Stimulated activated CD4-positive, alpha-beta T cell treated with anti-CD3 and anti-CD28 coated beads, Interleukin-15, amount 100 ng/mL, for 48 hours (primary cell): ENCODE measurements at regions not wholly inside any gene's neighbourhood (a gene's known extent, or its start where the extent isn't known, plus 50 kb on each side); places are given as distances from the start of the nearest gene placed in this dataset.
A peak's percentile ranks its signal among the peaks of the same experiment; 100 is the strongest.
"Not testable (repeated sequence)": the region's sequence is repeated elsewhere in the genome, so short reads cannot be mapped to it uniquely, and the experiment has no call there.

Experiments used
- DNase-seq, 2 donors: peaks; one replicate each; pipeline ENCODE4 v3.0.0-alpha.2; 2020; ENCODE audit warnings: low read depth in 2 of 2

DNA sequence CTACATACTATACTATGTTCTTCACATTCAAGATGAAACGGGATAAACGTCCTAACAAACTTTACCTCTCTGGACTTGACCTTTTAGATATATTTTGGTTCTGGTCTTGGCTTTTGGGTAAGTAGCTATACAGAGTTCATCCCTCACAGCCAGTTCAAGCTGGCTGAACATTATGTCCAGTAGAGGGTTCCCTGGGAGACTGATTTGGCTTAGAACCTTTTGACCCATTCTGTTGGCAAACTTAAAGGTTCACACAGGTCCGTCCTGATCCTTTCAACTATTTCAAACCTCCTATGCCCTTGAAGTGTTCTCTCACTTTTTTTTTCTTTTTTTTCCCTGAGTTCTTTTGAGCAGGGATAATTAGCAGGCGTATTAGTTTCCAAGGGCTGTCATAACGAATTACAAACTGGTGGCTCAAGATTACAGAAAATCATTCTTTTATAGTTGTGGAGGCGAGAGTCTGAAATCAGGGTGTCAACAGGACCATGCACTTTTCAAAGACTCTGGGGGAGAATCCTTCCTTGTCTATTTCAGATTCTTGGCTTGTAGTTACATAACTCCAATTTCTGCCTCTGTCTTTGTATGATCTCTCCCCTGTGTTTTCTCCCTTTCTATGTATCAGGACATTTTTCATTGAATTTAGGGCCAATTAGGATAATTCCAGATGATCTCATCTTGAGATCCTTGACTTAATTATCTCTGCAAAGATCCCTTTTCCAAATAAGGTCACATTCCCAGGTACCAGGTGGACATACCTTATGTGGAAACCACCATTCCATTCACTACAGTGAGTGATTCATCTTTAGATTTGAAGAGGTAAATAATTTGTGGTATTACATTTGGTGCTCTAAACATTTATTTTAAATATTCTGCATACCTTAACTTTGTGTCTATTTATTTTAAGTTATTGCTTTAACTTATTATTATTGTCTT lies 257.4 kb upstream of the USP25 start:
- no peak for DNase-seq

DNA sequence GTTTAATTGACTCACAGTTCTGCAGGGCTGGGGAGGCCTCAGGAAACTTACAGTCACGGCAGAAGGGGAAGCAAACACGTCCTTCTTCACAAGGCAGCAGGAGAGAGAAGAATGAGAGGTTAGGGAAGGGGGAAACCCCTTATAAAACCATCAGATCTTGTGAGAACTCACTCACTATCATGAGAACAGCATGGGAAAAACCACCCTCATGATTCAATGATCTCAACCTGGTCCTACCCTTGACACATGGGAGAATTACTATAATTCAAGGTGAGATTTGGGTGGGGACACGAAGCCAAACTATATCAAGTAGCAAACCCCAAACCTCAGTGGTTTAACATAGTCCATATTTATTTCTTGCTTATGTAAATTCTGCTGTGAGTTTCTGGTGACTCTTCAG lies 252.0 kb upstream of the USP25 start:
- not testable (repeated sequence) for DNase-seq

DNA sequence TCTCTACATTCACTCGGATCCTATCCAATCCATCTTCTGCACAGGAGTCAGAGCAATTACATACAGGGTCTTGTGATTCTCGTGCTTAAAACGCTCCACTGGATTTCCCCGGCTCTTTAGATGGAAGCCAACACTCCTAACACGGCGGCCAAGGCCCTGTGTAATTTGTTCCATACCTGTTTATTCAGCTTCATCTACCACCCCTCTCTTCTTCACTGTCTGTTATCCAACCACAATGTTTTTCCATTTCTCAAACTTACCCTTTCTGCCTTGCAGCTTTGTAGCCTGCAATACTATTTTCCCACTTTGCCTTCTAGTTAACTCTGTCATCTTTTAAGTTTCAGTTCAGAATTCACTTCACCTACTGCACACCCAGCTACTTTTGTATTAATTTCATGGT lies 249.6 kb upstream of the USP25 start:
- no peak for DNase-seq

DNA sequence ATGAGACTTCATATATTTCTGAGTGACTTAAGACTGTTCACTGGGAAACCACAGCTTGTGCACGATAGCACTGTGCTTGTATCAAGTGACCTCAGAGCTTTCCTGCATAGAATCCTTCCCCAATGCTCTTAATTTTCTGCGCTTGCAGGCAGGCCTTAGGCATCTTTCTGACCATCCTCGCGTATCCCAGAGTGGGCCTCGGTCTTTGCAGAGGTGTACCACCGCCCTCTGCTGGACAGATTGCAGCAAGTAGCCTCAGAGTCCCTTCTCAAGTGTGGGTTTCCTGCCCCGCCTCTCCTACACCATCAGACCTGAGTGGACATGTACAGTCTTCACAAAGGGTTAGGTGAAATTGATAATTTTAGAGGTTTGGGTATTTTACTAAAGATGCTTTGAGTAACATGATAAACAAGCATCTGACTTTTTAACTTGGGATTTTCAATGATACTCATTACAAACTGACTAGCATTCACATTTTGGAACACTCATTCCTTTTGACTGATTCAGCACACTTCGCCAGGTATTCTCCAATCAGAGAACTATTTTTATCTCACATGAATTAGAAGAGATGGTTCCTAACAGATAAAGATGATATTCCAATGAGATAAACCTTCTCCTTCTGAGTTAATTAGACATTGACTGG lies 246.5 kb upstream of the USP25 start:
- DNase-seq, result peak; percentile 60 to 72

DNA sequence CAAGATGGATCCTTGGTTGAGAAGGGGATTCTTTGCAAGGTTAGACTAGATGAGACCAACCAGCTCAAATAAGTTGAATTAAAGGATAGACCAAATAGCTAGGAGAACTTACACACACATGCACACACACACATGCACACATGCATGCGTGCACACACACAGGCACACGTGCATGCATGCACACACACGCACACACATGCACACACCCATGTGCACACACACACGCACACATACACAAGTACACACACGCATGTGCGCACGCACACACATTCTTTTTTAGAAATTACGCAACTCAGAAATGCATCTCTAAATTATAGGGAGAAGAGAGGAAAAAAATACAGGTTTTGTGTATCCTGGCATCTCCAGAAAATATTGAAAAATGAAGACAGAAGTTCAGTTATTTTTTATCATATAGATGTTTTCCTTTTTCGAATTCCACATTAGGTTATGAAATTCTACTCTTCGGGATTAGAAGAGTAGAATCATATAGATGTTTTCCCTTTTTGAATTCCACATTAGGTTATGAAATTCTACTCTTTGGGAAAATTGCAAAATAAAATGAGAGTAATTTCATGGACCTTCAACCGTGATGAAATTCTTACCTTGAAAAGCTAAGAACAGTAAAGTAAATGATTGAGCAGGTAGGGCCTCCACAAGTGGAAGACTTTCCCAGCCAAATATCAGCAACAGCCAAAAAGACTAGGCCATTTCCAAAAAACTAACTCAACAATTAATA lies 243.2 kb upstream of the USP25 start:
- no peak for DNase-seq

DNA sequence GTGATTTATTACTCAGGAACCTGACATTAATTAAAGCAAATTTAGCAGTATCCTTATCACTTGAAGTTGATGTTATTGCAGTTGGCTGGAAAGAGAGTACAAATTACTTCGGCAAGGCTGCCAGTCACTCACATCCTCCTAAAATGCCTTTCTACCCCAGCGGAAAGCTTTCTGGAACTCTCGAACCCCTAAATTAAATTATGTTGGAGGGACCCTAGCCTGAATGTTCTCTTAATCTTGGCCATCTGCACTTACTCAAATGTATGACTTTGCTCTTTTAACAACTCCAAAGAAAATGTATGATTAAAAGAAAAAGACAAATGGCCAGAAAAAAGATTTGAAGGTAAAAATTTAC lies 242.6 kb upstream of the USP25 start:
- DNase-seq, result no peak

DNA sequence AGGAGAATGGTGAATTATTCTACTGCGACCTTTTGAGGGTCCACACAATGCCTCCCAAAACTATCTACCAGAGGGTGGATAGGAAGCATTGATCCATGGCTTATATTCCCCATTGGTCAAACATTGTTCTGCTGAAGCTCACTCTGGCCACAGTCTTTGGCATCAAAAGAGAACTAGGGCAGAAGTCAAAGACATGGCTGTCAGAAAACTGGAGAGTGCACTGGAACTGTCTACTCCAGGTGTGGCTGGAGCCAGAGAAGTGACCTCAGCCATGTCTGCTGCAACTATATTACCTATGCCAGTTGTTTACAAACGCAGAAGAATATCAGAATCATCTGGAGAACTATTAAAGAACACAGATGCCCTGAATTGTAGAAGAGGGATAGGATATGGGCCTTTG lies 238.7 kb upstream of the USP25 start:
- DNase-seq, result no peak

DNA sequence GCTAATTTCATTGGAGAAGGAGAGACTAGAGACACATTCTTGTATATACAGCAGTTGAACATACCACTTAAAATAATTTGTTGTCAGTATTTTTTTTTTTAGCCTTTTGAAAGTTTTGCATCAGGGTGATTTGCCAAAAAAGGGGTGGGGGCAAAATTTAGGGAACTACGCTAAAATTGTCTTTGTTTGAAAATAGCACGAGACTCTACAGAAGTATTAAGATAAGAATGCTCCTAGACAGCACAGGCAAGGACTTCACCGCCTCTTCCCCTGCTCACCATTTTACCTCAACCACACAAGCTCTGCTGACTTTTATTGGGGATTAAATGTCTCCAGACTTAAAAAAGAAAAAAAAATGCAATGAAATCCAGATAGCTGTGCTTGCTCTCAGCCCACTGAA lies 236.1 kb upstream of the USP25 start:
- no peak for DNase-seq

DNA sequence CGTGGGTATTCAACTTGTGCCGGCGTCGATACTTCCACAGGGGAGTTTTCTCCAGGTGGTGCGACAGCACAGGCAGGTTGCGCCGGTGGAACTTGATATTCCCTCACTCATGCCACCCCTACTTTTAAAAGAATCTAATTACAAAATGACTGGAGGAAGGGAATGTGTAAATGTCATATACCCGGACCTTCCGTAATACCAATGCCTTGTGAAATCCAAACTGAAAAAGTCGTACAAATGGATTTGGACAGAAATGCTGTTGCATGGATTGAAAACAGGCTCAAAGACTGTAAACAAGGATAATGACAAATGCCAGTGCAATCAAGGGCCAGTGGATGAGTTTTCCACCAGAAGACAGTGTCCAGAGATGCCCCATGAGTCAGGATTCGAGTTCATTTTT lies 235.3 kb upstream of the USP25 start:
- DNase-seq, result no peak

DNA sequence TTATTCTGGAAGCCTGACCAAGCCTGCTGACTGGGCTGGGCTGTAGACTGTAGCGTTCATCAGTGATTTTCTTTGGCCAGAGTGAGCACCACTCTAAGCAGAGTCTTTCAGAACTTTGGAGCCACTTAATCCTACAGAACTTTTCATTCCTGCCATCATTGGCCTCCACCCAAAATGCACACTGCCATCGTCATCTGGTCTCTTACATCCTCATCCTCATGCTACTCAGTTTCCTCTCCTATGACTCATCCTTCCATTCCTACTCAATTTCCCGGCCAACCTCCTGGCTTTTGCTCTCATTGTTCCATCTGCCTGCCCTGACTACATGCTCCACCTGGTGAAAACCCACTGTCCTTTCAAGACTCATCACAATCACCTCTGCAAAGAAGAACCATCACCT lies 233.8 kb upstream of the USP25 start:
- no peak for DNase-seq

DNA sequence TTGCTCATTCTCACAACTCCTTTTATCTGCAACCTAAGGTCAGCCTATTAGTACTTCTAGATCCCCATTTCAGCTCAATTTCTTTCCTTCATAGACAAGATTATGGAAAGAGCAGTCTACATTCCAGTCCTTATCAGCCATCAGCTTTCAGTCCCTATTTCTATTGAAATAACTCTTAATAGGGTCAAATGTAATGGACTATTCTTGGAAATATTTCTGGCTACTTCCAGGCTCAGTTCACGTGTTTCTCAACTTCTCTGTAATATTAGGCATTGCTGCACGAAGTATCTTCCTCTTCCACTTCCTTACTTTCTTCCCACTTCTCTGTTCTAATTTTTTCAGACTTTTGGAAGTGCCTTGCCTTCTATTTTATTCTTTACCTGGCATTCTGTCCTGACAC lies 232.9 kb upstream of the USP25 start:
- no peak for DNase-seq

DNA sequence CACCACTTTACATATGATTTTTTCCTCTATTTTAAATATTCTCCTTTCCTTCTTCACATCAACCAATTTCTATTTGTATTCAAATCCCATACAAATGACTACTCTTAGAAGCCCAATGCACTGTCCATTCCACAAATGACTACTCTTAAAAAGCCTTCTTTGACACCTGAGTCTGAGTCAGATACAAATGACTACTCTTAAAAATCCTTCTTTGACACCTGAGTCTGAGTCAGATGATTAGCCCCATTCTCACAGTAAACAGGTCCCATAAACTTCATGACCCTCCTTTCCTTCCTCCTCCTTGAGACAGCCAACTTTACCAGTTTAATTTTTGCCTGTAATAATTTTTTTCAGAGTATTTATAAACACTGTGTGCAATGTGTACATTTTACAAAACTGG lies 231.3 kb upstream of the USP25 start:
- no peak for DNase-seq

DNA sequence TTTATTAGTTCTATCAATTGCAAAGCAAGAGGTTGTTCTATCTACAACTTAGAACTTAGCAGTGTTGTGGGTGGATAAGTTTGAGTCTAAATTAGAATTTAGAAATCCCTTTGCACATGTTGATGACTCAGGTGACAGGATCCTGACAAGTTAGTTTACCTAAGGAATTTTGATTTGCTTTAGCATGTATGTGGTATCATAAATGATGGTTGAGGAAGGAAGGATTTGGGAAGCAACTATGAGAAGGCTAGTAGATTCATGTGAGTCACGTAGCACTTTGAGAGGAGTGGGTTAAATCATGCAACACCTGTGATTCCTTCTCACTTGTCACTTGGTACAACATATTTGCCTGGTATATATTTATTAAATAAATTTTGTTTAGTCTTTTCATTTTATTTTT lies 223.7 kb upstream of the USP25 start:
- no peak for DNase-seq

DNA sequence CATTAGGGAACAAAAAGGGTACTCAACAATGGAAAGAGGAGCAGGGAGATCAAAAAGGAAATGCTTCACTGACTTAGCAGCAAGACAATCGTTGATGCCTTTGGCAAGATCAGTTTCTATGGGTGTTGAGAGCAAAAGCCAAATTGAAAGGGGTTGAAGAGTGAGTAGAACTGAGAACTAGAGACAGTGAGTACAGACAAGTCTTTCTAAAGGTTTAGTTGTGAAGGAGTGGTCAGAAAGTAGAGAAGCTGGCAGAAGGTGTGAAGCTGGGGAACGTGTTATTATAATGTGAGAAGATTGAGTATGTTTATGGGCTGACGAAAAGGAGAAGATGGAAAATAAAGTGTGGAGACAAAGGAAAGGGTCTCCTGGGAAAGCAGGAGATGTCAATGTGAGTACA lies 221.2 kb upstream of the USP25 start:
- no peak for DNase-seq

DNA sequence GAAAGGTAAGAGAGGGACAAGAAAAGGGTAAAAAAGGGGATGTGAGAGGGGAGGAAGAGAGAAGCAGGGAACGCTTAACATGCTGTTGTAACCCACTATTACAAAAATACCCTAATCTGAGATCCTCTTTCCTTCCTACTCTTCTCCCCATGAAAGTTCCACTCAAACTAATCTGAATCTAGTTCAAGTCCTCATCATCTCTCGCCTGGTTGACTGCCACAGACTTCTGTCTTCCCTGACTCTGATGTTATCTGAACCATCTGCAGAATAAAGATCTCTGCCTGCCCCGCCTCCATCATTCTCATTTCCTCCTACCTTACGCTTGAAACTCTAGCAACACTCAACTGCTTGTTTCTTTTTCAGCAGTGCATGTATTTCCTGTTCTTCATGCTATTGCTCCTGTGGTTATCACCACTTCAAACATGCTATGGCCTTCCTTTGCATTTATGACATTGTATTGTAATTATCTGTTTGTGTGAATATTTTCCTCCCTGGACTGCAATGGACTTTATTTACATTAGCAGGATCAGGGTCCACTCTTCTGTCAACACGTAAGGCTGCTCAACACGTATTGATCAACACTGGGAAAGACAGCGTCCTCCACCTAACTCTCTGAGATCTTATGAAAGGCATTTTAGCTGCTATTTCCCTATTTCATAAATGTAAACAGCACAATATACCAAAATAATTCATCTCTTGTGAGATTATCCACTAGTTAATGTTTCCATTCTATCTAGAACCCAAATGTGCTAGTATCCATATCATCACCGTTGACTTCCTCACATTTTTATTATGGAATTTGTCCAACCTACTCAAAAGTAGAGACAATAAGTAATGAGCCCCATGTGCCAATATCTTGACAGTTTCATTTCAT lies 215.5 kb upstream of the USP25 start:
- DNase-seq, result peak; percentile 6 to 29

DNA sequence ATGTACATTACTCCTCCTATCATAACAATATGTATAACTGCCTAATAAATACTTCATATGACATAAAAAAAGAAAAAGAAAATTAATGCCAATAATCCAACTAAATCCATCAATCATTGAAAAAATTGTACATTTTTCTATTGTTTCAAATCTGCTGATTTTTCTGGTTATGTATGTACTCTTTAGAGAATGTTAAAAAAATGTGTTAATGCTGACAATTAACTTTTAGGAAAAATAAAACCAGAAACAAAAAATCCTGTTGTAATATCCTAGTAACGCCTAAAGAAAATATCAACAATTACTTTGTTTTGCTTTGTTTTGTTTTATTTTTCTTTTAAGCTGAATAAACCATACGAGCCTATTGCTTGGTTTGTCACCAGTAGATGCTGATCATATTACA lies 213.9 kb upstream of the USP25 start:
- DNase-seq, result no peak

DNA sequence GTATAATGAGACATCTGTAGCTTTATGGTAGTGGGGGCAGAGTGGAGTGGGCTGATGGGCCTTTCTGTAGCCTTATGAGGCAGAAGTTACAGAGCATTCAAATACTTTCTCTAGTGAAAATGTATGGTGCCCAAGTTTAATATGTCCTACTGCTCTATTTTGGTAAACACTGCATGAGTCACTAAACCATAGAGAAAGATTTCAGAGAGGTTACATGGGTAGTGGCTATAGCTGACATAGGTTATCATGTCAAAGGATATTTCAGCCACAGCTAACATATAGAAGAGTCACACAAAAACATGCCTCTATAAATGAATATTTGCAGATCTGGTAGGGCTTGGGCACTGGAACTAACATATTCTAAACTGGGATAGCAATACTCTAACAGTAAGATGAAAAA lies 212.4 kb upstream of the USP25 start:
- DNase-seq, result no peak

DNA sequence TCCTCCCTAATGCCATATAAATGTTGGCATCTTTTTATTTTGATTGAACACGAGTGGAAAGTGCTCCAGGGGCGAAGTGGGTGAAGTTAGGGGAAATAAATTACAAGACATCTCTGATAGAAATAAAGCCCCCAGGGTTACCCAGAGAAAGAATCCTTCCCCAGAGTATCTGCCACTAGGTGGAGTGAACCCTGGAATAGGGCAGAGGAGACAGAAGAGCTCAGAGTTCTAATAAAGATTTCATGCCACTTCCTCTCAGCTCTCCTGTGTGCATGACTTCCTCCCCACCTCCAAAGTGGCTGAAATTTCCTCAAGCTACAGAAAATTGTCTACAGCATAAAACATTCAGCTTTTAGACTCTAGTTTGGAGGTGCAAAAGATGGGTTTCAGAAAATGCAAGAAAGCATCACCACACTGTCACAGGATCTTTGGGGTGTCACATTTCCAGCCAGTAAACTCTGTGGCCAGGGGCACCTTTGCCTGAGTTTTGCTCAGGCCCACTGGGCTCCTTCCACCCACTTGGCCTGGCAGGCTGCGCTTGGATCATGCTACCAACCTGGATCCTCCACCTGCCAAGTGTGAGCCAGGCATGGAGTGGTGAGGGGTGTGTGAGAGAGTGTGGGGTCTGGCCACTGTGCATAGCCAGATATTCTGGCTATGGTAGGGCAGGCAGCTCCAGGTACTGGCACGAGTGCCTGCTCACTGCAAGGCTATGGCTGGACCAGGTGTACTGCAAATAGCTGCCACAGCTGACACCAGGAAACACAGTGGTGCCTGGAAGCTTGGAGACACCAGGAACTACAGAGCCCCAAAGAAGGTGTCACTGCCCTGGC lies 208.8 kb upstream of the USP25 start:
- DNase-seq, result no peak

DNA sequence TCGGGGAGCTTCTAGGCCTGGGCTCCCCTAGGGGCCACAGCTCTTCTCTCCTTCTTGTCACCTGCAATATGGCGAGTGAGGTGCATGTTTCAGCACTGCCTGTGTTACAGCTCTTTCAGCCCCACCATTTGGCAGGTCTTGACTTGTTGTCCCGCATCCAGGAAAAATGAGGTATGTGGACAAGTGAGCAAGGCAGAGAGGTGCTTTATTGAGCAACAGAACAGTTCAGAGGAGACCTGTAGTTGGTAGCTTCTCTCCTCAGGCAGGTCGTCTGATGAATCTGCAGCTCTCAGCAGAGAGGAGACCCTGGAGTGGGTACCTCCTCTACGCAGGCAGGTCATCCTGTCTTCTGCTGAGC lies 208.2 kb upstream of the USP25 start:
- no peak for DNase-seq

DNA sequence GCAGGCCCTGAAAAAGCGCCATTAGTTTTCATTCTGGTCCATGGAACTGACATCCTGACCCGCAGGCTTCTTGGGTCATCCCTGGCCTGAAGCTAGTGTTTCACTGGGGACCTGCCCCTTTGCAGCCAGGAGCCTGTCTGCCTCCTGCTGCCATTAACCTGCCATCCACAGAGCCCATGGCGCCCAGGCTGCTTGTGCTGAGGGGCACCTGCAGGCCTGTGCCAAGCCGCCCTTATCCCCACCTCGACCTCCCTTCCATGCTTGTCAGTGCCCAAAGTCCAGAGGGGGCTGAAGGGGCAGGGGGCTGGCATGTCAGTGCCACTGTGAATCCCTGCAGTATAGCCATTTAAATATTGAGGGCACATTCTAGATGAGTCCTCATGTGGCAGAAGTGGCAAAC lies 207.6 kb upstream of the USP25 start:
- no peak for DNase-seq

DNA sequence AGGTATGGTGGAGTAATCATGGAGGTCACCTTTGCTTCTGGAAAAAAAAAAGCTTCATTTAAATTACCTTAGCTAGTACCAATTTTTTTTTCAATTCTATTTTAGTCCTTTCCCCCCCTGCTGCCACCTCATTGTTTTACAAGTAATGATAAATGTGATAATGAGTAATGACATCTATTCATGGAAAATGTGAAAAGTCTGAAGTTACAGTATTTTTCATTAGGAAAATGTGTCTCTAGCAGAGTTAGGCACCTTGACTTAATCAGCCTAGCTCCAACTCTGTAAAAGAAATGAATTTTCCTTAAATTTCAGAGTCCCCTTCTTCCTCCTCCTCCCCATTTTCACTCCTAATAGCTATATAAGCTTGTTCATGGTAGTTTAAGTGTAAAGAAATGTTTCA lies 204.9 kb upstream of the USP25 start:
- no peak for DNase-seq
